ENCODE measurements at regions not wholly inside any gene's neighbourhood (a gene's known extent, or its start where the extent isn't known, plus 50 kb on each side); places are given as distances from the start of the nearest gene placed in this dataset.

GRCh38 chr14:26820138-26820537, 222.3 kb upstream of the NOVA1 start:
- WGBS, 2 donors (ENCODE audit: low coverage in 1 of 2): 94 to 100% methylated on average over 1 of the region's 1 CpG
- no peak for DNase-seq

GRCh38 chr14:26820572-26820971, 222.7 kb upstream of the NOVA1 start:
- 75 to 82% methylated on average over 4 of the region's 4 CpGs for WGBS, 2 donors (ENCODE audit: low coverage in 1 of 2)
- no peak overlapping the region for H3K27ac ChIP-seq
- H3K9me3 ChIP-seq: no peaks in the 10 kb centered on the region
- DNase-seq: no peak
- in situ Hi-C loops (cut with MboI; ENCODE audit: low pct_ligation_motif_present in 1 of 4, low pct_unique_long_range_greater_than_20kb in 1 of 4, low sequenced_read_pairs in 3 of 4): no loop called here
- TF ChIP-seq POLR2A (IDR thresholded peaks at IDR 0.05): no peak
- TF ChIP-seq CTCF (IDR thresholded peaks at IDR 0.05): no peak
- no peak for TF ChIP-seq EP300 (IDR thresholded peaks at IDR 0.05; ENCODE audit: low read depth)
- TF ChIP-seq POLR2AphosphoS5 (IDR thresholded peaks at IDR 0.05): no peak
- H3K36me3 ChIP-seq: no peaks in the 10 kb centered on the region
- no peaks in the 10 kb centered on the region for H3K27me3 ChIP-seq
- H3K4me3 ChIP-seq: no peak overlapping the region
- H3K4me1 ChIP-seq: no peaks in the 10 kb centered on the region
- intact Hi-C loops (cut with DNase I; ENCODE audit: low total_unique reads): no loop called here

More at GRCh38 chr14:26820138-26820537, 222.3 kb upstream of the NOVA1 start:
- TF ChIP-seq EP300 (IDR thresholded peaks at IDR 0.05; ENCODE audit: low read depth): no peak
- TF ChIP-seq CTCF (IDR thresholded peaks at IDR 0.05): no peak
- TF ChIP-seq POLR2A (IDR thresholded peaks at IDR 0.05): no peak
- TF ChIP-seq POLR2AphosphoS5 (IDR thresholded peaks at IDR 0.05): no peak
- no peaks in the 10 kb centered on the region for H3K9me3 ChIP-seq
- intact Hi-C loops (cut with DNase I; ENCODE audit: low total_unique reads) (no loop called here), in situ Hi-C loops (cut with MboI; ENCODE audit: low pct_ligation_motif_present in 1 of 4, low pct_unique_long_range_greater_than_20kb in 1 of 4, low sequenced_read_pairs in 3 of 4) (no loop called here)
- no peaks in the 10 kb centered on the region for H3K4me1 ChIP-seq
- H3K27ac ChIP-seq: no peak overlapping the region
- no peaks in the 10 kb centered on the region for H3K27me3 ChIP-seq
- no peak overlapping the region for H3K4me3 ChIP-seq
- H3K36me3 ChIP-seq: no peaks in the 10 kb centered on the region

- DNase-seq: no peak
- intact Hi-C loops (cut with DNase I; ENCODE audit: low total_unique reads) (no loop called here), in situ Hi-C loops (cut with MboI; ENCODE audit: low pct_ligation_motif_present in 1 of 4, low pct_unique_long_range_greater_than_20kb in 1 of 4, low sequenced_read_pairs in 3 of 4) (no loop called here)
- H3K4me1 ChIP-seq: no peaks in the 10 kb centered on the region
- H3K36me3 ChIP-seq: no peaks in the 10 kb centered on the region
- H3K27ac ChIP-seq: no peak overlapping the region
- no peaks in the 10 kb centered on the region for H3K27me3 ChIP-seq
- TF ChIP-seq POLR2A (IDR thresholded peaks at IDR 0.05) (no peak), CTCF (IDR thresholded peaks at IDR 0.05) (no peak), EP300 (IDR thresholded peaks at IDR 0.05; ENCODE audit: low read depth) (no peak), POLR2AphosphoS5 (IDR thresholded peaks at IDR 0.05) (no peak)
- 77 to 82% methylated on average over 4 of the region's 4 CpGs for WGBS, 2 donors (ENCODE audit: low coverage in 1 of 2)
- no peaks in the 10 kb centered on the region for H3K9me3 ChIP-seq
- no peak overlapping the region for H3K4me3 ChIP-seq
Observed at GRCh38 chr14:26828741-26829140, 230.9 kb upstream of the NOVA1 start.

DNA sequence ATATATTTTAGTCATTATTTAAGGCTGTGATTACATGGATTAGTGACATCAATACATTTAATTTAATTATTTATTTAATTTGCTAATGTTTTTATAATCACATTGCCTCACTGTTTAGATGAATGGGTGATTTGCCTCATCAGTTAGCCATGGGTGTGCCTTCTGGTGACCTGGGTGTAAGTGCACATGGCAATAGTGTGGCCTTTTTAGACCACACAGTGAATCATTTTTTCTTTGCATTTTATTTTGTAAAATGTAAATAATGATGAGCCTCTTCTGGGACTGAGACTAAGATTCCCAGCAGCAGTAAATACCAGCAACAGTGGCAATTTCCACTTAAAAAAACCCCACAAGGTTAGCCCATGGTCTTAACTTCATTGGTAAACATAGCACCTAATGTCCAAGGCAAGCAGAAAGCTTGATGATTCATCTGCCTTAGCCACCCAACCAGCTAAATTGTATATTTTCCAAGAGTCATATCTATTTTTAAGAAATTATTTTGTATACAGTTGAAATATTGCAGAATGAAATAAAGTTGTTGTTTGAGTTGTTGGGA, 235.9 kb upstream of the NOVA1 start:
- Histone ChIP-seq H3K27ac (no peak overlapping the region), H3K4me3 (no peak overlapping the region), H3K27me3 (no peaks in the 10 kb centered on the region), H3K36me3 (no peaks in the 10 kb centered on the region), H3K9me3 (no peaks in the 10 kb centered on the region), H3K4me1 (peaks cover 0 to 13% (median 1%) of the 10 kb centered on the region in 4 donors)
- no peak for DNase-seq
- no peak for TF ChIP-seq POLR2AphosphoS5 (IDR thresholded peaks at IDR 0.05)
- TF ChIP-seq EP300 (IDR thresholded peaks at IDR 0.05; ENCODE audit: low read depth): no peak
- no peak for TF ChIP-seq POLR2A (IDR thresholded peaks at IDR 0.05)
- no peak for TF ChIP-seq CTCF (IDR thresholded peaks at IDR 0.05)
- in situ Hi-C loops (cut with MboI; ENCODE audit: low pct_ligation_motif_present in 1 of 4, low pct_unique_long_range_greater_than_20kb in 1 of 4, low sequenced_read_pairs in 3 of 4): no loop called here
- intact Hi-C loops (cut with DNase I; ENCODE audit: low total_unique reads): no loop called here
